Immature natural killer cell (primary cell): ENCODE measurements at regions not wholly inside any gene's neighbourhood (a gene's known extent, or its start where the extent isn't known, plus 50 kb on each side); places are given as distances from the start of the nearest gene placed in this dataset.
A peak's percentile ranks its signal among the peaks of the same experiment; 100 is the strongest.

Source experiments
- DNase-seq, 3 donors: peaks; one replicate each; pipeline ENCODE4 v3.0.0; 2022; ENCODE audit warnings: mixed read lengths in 1 of 3
- H3K27ac Mint-ChIP-seq, 6 donors: one replicate each; pipeline ENCODE4 v1.8.0; 2020; ENCODE audit warnings: mixed read lengths in 6 of 6, mild to moderate bottlenecking in 5 of 6, inconsistent platforms in 4 of 6, moderate library complexity in 3 of 6
- H3K27me3 Mint-ChIP-seq, 3 donors: one replicate each; pipeline ENCODE4 v1.8.0; 2020 to 2021; ENCODE audit warnings: low read depth in 3 of 3, mild to moderate bottlenecking in 3 of 3, mixed read lengths in 3 of 3, moderate library complexity in 3 of 3, inconsistent platforms in 1 of 3
- H3K36me3 Mint-ChIP-seq, 3 donors: one replicate each; pipeline ENCODE4 v1.8.0; 2020; ENCODE audit warnings: mixed read lengths in 3 of 3, inconsistent platforms in 2 of 3, mild to moderate bottlenecking in 2 of 3
- H3K4me1 Mint-ChIP-seq, 2 donors: one replicate each; pipeline ENCODE4 v1.8.0; 2020; ENCODE audit warnings: inconsistent platforms in 2 of 2, mild to moderate bottlenecking in 2 of 2, mixed read lengths in 2 of 2, moderate library complexity in 1 of 2
- H3K4me3 Mint-ChIP-seq, 5 donors: one replicate each; pipeline ENCODE4 v1.8.0; 2020; ENCODE audit warnings: mild to moderate bottlenecking in 5 of 5, mixed read lengths in 5 of 5, inconsistent platforms in 3 of 5, moderate library complexity in 3 of 5
- H3K9me3 Mint-ChIP-seq, 6 donors: one replicate each; pipeline ENCODE4 v1.8.0; 2020; ENCODE audit warnings: mild to moderate bottlenecking in 6 of 6, mixed read lengths in 6 of 6, inconsistent platforms in 4 of 6, moderate library complexity in 3 of 6

GRCh38 chr5:113652161-113652560 lies 138.7 kb downstream of the YTHDC2 start:
- H3K4me1 Mint-ChIP-seq, result no peaks in the 10 kb centered on the region
- H3K9me3 Mint-ChIP-seq, result peaks cover 0 to 4% (median 0%) of the 10 kb centered on the region in 6 donors
- H3K4me3 Mint-ChIP-seq, result no peak overlapping the region
- H3K27me3 Mint-ChIP-seq, result peaks cover 1 to 27% (median 2%) of the 10 kb centered on the region in 3 donors
- no peak overlapping the region for H3K27ac Mint-ChIP-seq
- no peaks in the 10 kb centered on the region for H3K36me3 Mint-ChIP-seq
- DNase-seq, result no peak

DNA sequence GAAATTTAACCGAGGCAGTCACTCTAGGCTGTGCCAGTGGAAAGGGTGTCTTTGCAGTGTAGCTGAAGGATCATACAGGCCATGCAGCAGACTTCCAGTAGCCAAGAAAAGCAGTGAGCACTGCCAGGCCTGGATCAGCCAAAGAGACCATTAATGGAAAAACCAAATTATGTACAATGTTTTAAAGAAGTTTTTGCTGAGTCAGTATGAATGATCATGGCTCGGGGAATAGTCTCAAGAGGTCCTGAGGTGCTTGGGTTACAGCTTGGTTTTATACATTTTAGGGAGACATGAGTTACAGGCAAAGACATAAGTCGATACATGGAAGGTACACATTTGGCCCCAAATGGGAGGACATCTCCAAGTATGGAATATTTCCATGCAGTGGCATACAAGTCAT lies 141.3 kb downstream of the YTHDC2 start:
- Mint-ChIP-seq H3K36me3 (no peaks in the 10 kb centered on the region), H3K27me3 (peaks cover 2 to 8% (median 3%) of the 10 kb centered on the region in 3 donors), H3K4me1 (no peaks in the 10 kb centered on the region), H3K27ac (no peak overlapping the region), H3K9me3 (peaks cover 0 to 4% (median 0%) of the 10 kb centered on the region in 6 donors), H3K4me3 (no peak overlapping the region)
- no peak for DNase-seq

DNA sequence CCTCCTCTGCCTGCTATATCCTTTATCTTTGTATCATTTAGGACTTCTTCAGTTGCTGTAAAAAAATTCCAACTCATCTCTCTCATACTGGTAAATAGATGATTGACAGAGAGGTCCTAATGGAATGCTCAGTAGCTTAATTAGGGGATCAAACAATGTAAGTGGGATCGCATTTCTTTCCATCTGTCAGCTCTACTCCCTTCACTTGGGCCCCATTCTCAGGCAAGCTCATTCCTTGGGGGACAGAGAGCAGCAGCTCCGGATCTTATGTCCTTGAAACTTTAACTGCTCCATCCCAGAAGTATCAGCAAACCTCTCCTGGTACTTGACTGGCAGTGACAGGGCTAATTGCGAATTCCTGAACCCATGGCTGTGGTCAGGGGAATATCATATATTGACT lies 146.7 kb downstream of the YTHDC2 start:
- no peaks in the 10 kb centered on the region for H3K9me3 Mint-ChIP-seq
- peaks cover 2 to 8% (median 7%) of the 10 kb centered on the region in 3 donors for H3K27me3 Mint-ChIP-seq
- H3K27ac Mint-ChIP-seq, result no peak overlapping the region
- H3K36me3 Mint-ChIP-seq, result no peaks in the 10 kb centered on the region
- no peaks in the 10 kb centered on the region for H3K4me1 Mint-ChIP-seq
- DNase-seq, result no peak
- no peak overlapping the region for H3K4me3 Mint-ChIP-seq

- no peaks in the 10 kb centered on the region for H3K9me3 Mint-ChIP-seq
- peaks cover 2 to 8% (median 7%) of the 10 kb centered on the region in 3 donors for H3K27me3 Mint-ChIP-seq
- H3K4me1 Mint-ChIP-seq, result no peaks in the 10 kb centered on the region
- H3K4me3 Mint-ChIP-seq, result no peak overlapping the region
- no peaks in the 10 kb centered on the region for H3K36me3 Mint-ChIP-seq
- H3K27ac Mint-ChIP-seq, result no peak overlapping the region
- DNase-seq, result no peak
Measured at GRCh38 chr5:113660706-113661250, 147.3 kb downstream of the YTHDC2 start.

DNA sequence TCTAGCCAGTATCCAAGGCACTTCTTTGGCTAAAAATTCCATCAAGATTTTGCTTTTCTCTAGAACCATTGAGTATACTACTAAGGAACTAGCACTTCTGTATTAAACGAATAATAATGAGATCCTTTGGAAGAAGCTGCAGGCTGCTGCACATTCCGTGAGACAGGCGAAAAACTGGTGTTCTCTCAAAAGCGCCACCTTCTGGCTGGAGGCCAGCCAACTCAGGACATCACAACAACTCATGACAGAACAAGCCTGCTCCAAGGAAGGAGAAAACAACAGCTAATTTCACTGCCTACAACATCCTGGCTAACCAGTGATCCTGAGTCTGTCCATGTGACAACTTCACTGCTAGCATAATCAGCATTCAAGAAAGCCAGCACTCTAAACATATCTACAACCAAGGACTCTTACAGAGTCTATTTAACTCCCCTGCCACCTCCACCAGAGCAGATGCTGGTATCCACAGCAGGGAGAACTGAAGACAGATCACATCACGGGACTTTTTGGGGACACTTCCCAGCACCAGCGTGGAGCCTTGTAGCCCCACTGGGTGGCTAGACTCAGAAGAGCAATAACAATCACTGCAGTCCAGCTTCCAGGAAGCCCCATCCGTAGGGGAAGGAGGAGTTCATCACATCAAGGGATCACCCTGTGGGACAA lies 150.5 kb downstream of the YTHDC2 start:
- Mint-ChIP-seq H3K27ac (no peak overlapping the region), H3K27me3 (peaks cover 2 to 8% (median 8%) of the 10 kb centered on the region in 3 donors)

DNA sequence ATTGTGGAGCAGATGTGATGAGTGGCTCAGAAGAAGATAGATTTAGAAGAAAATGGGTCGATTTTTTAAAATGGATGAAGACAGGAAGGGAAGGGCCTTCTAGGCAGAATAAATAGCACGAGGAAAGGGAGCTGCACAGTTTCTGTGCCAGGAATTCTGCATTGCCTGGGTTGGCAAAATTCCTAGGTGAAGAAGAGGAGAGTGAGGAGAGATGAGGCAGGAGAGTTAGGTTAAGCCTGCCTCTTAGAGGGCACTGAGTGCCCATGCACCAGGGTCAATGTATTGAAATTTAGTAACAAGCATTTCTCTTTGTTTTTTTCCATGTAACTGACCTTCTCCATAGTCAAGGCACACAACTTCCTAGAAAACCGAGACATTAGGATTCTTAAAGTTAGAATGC lies 159.5 kb downstream of the YTHDC2 start:
- no peak for DNase-seq
- Mint-ChIP-seq H3K27me3 (peaks cover 2 to 3% (median 3%) of the 10 kb centered on the region in 3 donors), H3K36me3 (no peaks in the 10 kb centered on the region), H3K27ac (no peak overlapping the region), H3K4me1 (no peaks in the 10 kb centered on the region), H3K9me3 (peaks cover 0 to 13% (median 2%) of the 10 kb centered on the region in 6 donors), H3K4me3 (no peak overlapping the region)

More for the DNA sequence above, 150.5 kb downstream of the YTHDC2 start:
- Mint-ChIP-seq H3K4me3 (no peak overlapping the region), H3K4me1 (no peaks in the 10 kb centered on the region), H3K36me3 (no peaks in the 10 kb centered on the region), H3K9me3 (peaks cover 0 to 5% (median 0%) of the 10 kb centered on the region in 6 donors)
- no peak for DNase-seq

DNA sequence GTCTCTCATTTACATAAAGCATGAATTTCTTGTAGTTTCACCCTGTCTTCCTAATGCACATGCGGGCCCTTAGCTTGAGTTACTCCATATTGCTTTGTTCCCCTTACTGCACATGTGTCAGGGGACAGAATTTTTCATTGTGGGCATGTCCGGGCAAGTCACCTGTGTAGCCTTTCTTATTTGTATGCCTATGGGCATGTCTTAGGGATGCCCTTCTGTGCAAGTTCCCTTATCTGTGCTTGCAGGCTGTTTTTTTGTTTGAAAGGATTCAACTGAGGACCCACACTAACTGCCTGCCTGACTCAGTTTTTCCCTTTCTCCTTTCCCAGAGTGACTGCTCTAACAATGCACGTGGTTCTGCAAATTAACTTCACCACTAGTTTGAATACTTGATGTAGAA lies 161.7 kb downstream of the YTHDC2 start:
- H3K4me1 Mint-ChIP-seq, result no peaks in the 10 kb centered on the region
- H3K27me3 Mint-ChIP-seq, result peaks cover 0 to 3% (median 3%) of the 10 kb centered on the region in 3 donors
- no peak overlapping the region for H3K27ac Mint-ChIP-seq
- no peak overlapping the region for H3K4me3 Mint-ChIP-seq
- H3K36me3 Mint-ChIP-seq, result no peaks in the 10 kb centered on the region
- peaks cover 0 to 5% (median 0%) of the 10 kb centered on the region in 6 donors for H3K9me3 Mint-ChIP-seq
- no peak for DNase-seq

DNA sequence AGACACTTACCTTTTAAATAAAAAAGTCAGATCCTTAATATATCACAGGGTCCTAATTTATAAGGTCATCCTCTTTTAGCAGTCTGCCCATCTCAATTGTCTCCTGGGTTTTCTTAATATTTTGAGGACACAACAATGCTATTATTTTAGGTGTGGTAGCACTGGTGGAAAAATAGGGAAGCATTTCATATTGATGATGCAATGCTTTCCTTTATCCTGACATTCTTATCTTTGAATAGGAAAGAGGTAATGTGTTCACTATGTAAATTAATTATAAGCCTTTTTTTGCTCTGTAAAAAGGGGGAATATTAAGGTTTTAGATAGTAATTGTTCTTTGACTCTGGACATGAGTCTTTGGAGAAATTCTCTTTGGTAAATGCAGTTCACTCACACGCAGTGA lies 164.7 kb downstream of the YTHDC2 start:
- H3K4me3 Mint-ChIP-seq, result no peak overlapping the region
- peaks cover 0 to 1% (median 0%) of the 10 kb centered on the region in 3 donors for H3K27me3 Mint-ChIP-seq
- H3K4me1 Mint-ChIP-seq, result no peaks in the 10 kb centered on the region
- no peak for DNase-seq
- no peak overlapping the region for H3K27ac Mint-ChIP-seq
- H3K36me3 Mint-ChIP-seq, result no peaks in the 10 kb centered on the region
- H3K9me3 Mint-ChIP-seq, result peaks cover 0 to 2% (median 0%) of the 10 kb centered on the region in 6 donors

GRCh38 chr5:113678924-113679575 lies 165.6 kb downstream of the YTHDC2 start:
- no peak overlapping the region for H3K4me3 Mint-ChIP-seq
- H3K27me3 Mint-ChIP-seq, result peaks cover 0 to 1% (median 0%) of the 10 kb centered on the region in 3 donors
- H3K36me3 Mint-ChIP-seq, result no peaks in the 10 kb centered on the region
- no peaks in the 10 kb centered on the region for H3K4me1 Mint-ChIP-seq
- DNase-seq, result peak in 1 of 3 donors; percentile 2
- no peak overlapping the region for H3K27ac Mint-ChIP-seq
- no peaks in the 10 kb centered on the region for H3K9me3 Mint-ChIP-seq

GRCh38 chr5:113680534-113680933 lies 167.0 kb downstream of the YTHDC2 start:
- H3K27me3 Mint-ChIP-seq, result peaks cover 0 to 1% (median 0%) of the 10 kb centered on the region in 3 donors
- no peaks in the 10 kb centered on the region for H3K9me3 Mint-ChIP-seq
- no peak overlapping the region for H3K4me3 Mint-ChIP-seq
- H3K27ac Mint-ChIP-seq, result no peak overlapping the region
- no peaks in the 10 kb centered on the region for H3K36me3 Mint-ChIP-seq
- H3K4me1 Mint-ChIP-seq, result no peaks in the 10 kb centered on the region
- DNase-seq, result no peak

DNA sequence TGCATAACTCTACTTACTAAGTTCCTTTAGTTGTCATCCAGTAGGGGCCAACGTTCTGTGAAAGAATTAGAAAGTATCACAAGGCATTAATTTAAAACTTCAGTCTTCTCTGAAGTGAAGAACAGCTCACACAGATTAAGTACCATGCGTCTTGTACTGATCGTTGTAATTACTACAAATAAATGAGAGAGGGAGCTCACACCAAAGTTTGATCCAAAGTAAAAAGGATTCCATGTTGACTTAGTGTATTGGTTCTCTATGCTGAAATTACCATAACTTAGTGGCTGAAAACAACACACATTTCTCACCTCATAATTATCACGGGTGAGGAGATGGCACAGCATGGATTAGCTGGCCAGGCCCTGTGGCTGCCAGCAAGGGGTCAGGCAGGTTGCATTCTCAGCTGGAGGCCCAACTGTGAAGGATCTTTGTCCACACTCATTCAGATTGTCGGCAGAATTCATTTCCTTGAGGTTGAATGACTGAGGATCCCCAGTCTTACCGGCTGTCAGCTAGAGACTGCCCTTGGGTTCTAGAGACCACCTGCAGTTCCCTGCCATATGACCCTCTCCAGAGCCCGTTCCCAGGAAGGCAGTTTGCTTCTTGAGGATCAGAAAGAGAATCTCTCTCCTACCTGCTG lies 169.1 kb downstream of the YTHDC2 start:
- Mint-ChIP-seq H3K27me3 (peaks cover 0 to 2% (median 0%) of the 10 kb centered on the region in 3 donors), H3K9me3 (no peaks in the 10 kb centered on the region), H3K4me3 (no peak overlapping the region), H3K36me3 (no peaks in the 10 kb centered on the region), H3K27ac (no peak overlapping the region), H3K4me1 (no peaks in the 10 kb centered on the region)
- DNase-seq, result no peak

- no peaks in the 10 kb centered on the region for H3K9me3 Mint-ChIP-seq
- H3K27me3 Mint-ChIP-seq, result peaks cover 0 to 2% (median 0%) of the 10 kb centered on the region in 3 donors
Measured at GRCh38 chr5:113683211-113683610, 169.7 kb downstream of the YTHDC2 start.

GRCh38 chr5:113686599-113686998 lies 173.1 kb downstream of the YTHDC2 start:
- H3K9me3 Mint-ChIP-seq, result peaks cover 0 to 5% (median 0%) of the 10 kb centered on the region in 6 donors
- H3K4me1 Mint-ChIP-seq, result no peaks in the 10 kb centered on the region
- H3K27me3 Mint-ChIP-seq, result peaks cover 2 to 7% (median 4%) of the 10 kb centered on the region in 3 donors
- no peak overlapping the region for H3K27ac Mint-ChIP-seq
- no peak overlapping the region for H3K4me3 Mint-ChIP-seq
- H3K36me3 Mint-ChIP-seq, result no peaks in the 10 kb centered on the region
- DNase-seq, result no peak

More at GRCh38 chr5:113683211-113683610, 169.7 kb downstream of the YTHDC2 start:
- Mint-ChIP-seq H3K27ac (no peak overlapping the region), H3K4me3 (no peak overlapping the region), H3K36me3 (no peaks in the 10 kb centered on the region), H3K4me1 (no peaks in the 10 kb centered on the region)
- DNase-seq, result no peak

GRCh38 chr5:113689647-113690046 lies 176.2 kb downstream of the YTHDC2 start:
- H3K9me3 Mint-ChIP-seq, result peaks cover 0 to 10% (median 0%) of the 10 kb centered on the region in 6 donors
- no peak for DNase-seq
- no peak overlapping the region for H3K4me3 Mint-ChIP-seq
- no peaks in the 10 kb centered on the region for H3K36me3 Mint-ChIP-seq
- H3K27ac Mint-ChIP-seq, result no peak overlapping the region
- no peaks in the 10 kb centered on the region for H3K4me1 Mint-ChIP-seq
- H3K27me3 Mint-ChIP-seq, result peaks cover 6 to 17% (median 9%) of the 10 kb centered on the region in 3 donors
